Endothelial cell of umbilical vein (primary cell): ENCODE measurements at regions not wholly inside any gene's neighbourhood (a gene's known extent, or its start where the extent isn't known, plus 50 kb on each side); places are given as distances from the start of the nearest gene placed in this dataset.

Experiments
- BruUV-seq: library from RNA; stranded (reverse); fragments of 400-500 nt; replicated peaks from 2 replicates; lab custom pipeline; 2021; lab: Mats Ljungman, UMichigan
- CTCF ChIA-PET: fragments of 300-600, 350-600 bp; sonication (Branson Sonifier 250); formaldehyde crosslinking; loops from one replicate; lab custom pipeline; 2021; ENCODE audit warnings: antibody characterized with exemption, inconsistent platforms; lab: Charles Lee
- POLR2A ChIA-PET: fragments of 300-600, 350-600 bp; sonication (Branson Sonifier 250); formaldehyde crosslinking; loops from one replicate; lab custom pipeline; 2021; ENCODE audit warnings: antibody characterized with exemption, inconsistent platforms; lab: Charles Lee
- DNase-seq: peaks from one replicate; pipeline ENCODE4 v3.0.0-alpha.2; 2011; ENCODE audit warnings: low read depth, low spot score
- FAIRE-seq: peaks from 2 replicates; lab custom pipeline; 2011; peaks lifted over from hg19 to GRCh38; lab: Jason Lieb, UNC
- H2AFZ ChIP-seq: 2 replicates; pipeline ENCODE4 v1.6.0; 2012; ENCODE audit warnings: low read depth, low read length, control low read depth, inconsistent platforms
- H3K27ac ChIP-seq: 2 replicates; pipeline ENCODE4 v1.5.1; 2011; ENCODE audit warnings: low read depth, mild to moderate bottlenecking, control low read depth, low read length, moderate library complexity; ENCODE audit not compliant: insufficient read depth
- H3K27me3 ChIP-seq, 2 experiments: 2 replicates each; pipeline versions ENCODE4 v1.6.0 to v1.6.1; 2011; ENCODE audit warnings: low read length in 2 of 2, mixed read lengths in 1 of 2; ENCODE audit not compliant: control insufficient read depth in 2 of 2, insufficient read depth in 2 of 2
- H3K36me3 ChIP-seq, 2 experiments: 2 replicates in 1 of 2; 3 replicates in 1 of 2; pipeline ENCODE4 v1.5.1; 2011; ENCODE audit warnings: low read length in 2 of 2, mild to moderate bottlenecking in 1 of 2, moderate library complexity in 1 of 2; ENCODE audit not compliant: control insufficient read depth in 2 of 2, insufficient read depth in 2 of 2; ENCODE audit errors: extremely low read depth in 1 of 2
- H3K4me1 ChIP-seq: 3 replicates; pipeline ENCODE4 v1.5.1; 2011; ENCODE audit warnings: mild to moderate bottlenecking, low read length; ENCODE audit not compliant: control insufficient read depth, insufficient read depth; ENCODE audit errors: extremely low read depth
- H3K4me2 ChIP-seq: 2 replicates; pipeline ENCODE4 v1.6.1; 2011; ENCODE audit warnings: low read length, control low read depth, mixed read lengths; ENCODE audit not compliant: insufficient read depth
- H3K4me3 ChIP-seq, 3 experiments: fragments of 200-600 bp in 1 of 3; sonication (generic), shearing (Covaris generic) in 1 of 3; replicated peaks in 1 of 3; 2 replicates each; pipeline ENCODE4 v1.5.1; 2011 to 2016; ENCODE audit warnings: control low read depth in 3 of 3, low read length in 3 of 3, mild to moderate bottlenecking in 2 of 3, inconsistent platforms in 1 of 3, low read depth in 1 of 3, moderate library complexity in 1 of 3; ENCODE audit not compliant: insufficient read depth in 1 of 3
- H3K79me2 ChIP-seq: 2 replicates; pipeline ENCODE4 v1.6.0; 2012; ENCODE audit warnings: low read length, inconsistent platforms; ENCODE audit not compliant: control insufficient read depth, insufficient read depth
- H3K9ac ChIP-seq: replicated peaks from 2 replicates; pipeline ENCODE3; 2011; ENCODE audit warnings: low read length, control low read depth; ENCODE audit not compliant: insufficient read depth; ENCODE audit errors: extremely low read depth
- H3K9me1 ChIP-seq: replicated peaks from 3 replicates; pipeline ENCODE4 v1.6.0; 2011; ENCODE audit warnings: mild to moderate bottlenecking, low read length; ENCODE audit not compliant: control insufficient read depth, insufficient read depth; ENCODE audit errors: extremely low read depth
- H3K9me3 ChIP-seq: replicated peaks from 2 replicates; pipeline ENCODE4 v1.5.1; 2012; ENCODE audit warnings: low read length, inconsistent platforms; ENCODE audit not compliant: control insufficient read depth, insufficient read depth
- H4K20me1 ChIP-seq: replicated peaks from 2 replicates; pipeline ENCODE3; 2011; ENCODE audit warnings: mild to moderate bottlenecking, low read length; ENCODE audit not compliant: control insufficient read depth, insufficient read depth; ENCODE audit errors: extremely low read depth
- EZH2 ChIP-seq: IDR thresholded peaks from 2 replicates; pipeline ENCODE4 v1.6.1; 2012; ENCODE audit warnings: borderline replicate concordance, low read depth, mild to moderate bottlenecking, moderate library complexity, low read length, inconsistent platforms; ENCODE audit not compliant: severe bottlenecking
- FOS ChIP-seq: IDR thresholded peaks from 2 replicates; pipeline ENCODE4 v1.6.1; 2011; ENCODE audit warnings: mild to moderate bottlenecking, low read length, moderate library complexity, borderline replicate concordance; ENCODE audit not compliant: insufficient read depth
- MYC ChIP-seq: IDR thresholded peaks from one replicate; pipeline ENCODE4 v1.6.1; 2011; ENCODE audit warnings: mild to moderate bottlenecking, low read depth, low read length
- POLR2A ChIP-seq: IDR thresholded peaks from 2 replicates; pipeline ENCODE4 v1.6.1; 2012; ENCODE audit warnings: low read depth, mild to moderate bottlenecking, control low read depth, low read length
- POLR2AphosphoS5 ChIP-seq: IDR thresholded peaks from 2 replicates; pipeline ENCODE4 v1.6.1; 2012; ENCODE audit warnings: low read depth, mild to moderate bottlenecking, control low read depth, low read length, moderate library complexity; ENCODE audit not compliant: insufficient read depth
- dilution Hi-C: fragments of 300-500 bp; cut with MboI; formaldehyde crosslinking; loops from one replicate; pipeline ENCODE4 v1.15.0; 2019; ENCODE audit warnings: low sequenced_read_pairs; ENCODE audit not compliant: extremely low pct_ligation_motif_present
- intact Hi-C: fragments of 100-400 bp; cut with micrococcal nuclease; formaldehyde crosslinking; loops from one replicate; pipeline ENCODE4 v1.10.0; 2022
- TF ChIP-seq, protein P1 (sequence below), 2 donors: IDR thresholded peaks; 1 replicate in 1 of 2; 2 replicates in 1 of 2; pipeline ENCODE4 v1.5.1; 2011; ENCODE audit warnings: low read length in 2 of 2, mild to moderate bottlenecking in 2 of 2, moderate library complexity in 2 of 2, control low read depth in 1 of 2, inconsistent platforms in 1 of 2, low read depth in 1 of 2; ENCODE audit not compliant: insufficient read depth in 1 of 2; ENCODE audit errors: extremely low read depth in 1 of 2
- TF ChIP-seq, protein P2 (sequence below): IDR thresholded peaks from 2 replicates; pipeline ENCODE4 v1.6.1; 2011; ENCODE audit not compliant: insufficient read depth, insufficient read length

DNA sequence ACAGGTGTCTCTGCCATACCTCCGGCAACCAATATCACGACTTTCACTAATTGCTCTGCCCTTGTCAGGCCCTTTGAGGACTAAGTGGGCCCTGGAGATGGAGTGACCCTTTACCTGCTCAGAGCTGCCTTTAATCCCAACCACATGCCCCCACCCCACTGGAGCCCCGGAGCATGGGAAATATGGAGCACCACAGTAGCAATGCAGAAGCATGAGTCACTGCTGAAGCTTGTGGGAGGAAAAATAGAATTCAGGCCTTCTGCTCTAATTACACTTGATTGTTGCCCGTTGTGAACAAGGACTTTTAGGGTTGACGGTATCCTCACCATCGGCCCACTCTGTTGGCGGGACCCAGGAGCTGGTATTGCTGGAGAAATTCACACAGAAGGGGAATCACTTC is 52.5 kb upstream of the FRMD4A start:
- no peak for TF ChIP-seq MYC
- ChIA-PET POLR2A (no interaction called here), CTCF (no interaction called here)
- no peak for FAIRE-seq
- Histone ChIP-seq H3K4me1 (no peaks in the 10 kb centered on the region), H3K27me3 (peaks cover 0 to 5% of the 10 kb centered on the region in 2 experiments), H2AFZ (no peak overlapping the region), H3K4me2 (no peak overlapping the region), H3K4me3 (no peak overlapping the region), H3K9ac (no peak overlapping the region), H4K20me1 (no peaks in the 10 kb centered on the region), H3K79me2 (no peaks in the 10 kb centered on the region), H3K36me3 (no peaks in the 10 kb centered on the region), H3K9me1 (no peaks in the 10 kb centered on the region), H3K27ac (no peak overlapping the region), H3K9me3 (no peaks in the 10 kb centered on the region)
- no peak for DNase-seq
- BruUV-seq, result no TSS peak
- dilution Hi-C loops, result no loop called here
- intact Hi-C loops, result no loop called here

DNA sequence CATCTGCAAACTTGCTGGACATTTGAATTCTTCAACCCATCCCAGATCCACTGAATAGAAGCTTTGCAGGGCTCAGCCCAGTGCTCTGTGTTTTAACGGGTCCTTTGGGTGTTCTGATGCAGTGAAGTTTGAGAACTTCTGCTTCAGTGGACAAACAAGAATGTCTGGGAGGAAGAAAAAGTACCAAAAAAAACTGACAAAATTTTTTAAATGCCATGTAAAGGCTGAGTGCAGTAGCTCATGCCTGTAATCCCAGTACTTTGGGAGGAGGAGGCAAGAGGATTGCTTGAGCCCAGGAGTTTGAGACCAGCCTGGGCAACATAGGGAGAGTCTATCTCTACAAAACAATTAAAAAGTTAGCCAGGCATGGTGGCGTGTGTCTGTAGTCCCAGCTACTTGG is 51.8 kb upstream of the FRMD4A start:
- FAIRE-seq (no peak), DNase-seq (no peak)
- Histone ChIP-seq H2AFZ (no peak overlapping the region), H3K4me3 (no peak overlapping the region), H3K27me3 (peaks cover 0 to 5% of the 10 kb centered on the region in 2 experiments), H3K9ac (no peak overlapping the region), H3K4me2 (no peak overlapping the region), H3K9me1 (no peaks in the 10 kb centered on the region), H4K20me1 (no peaks in the 10 kb centered on the region), H3K27ac (no peak overlapping the region), H3K4me1 (no peaks in the 10 kb centered on the region), H3K9me3 (no peaks in the 10 kb centered on the region), H3K79me2 (no peaks in the 10 kb centered on the region), H3K36me3 (no peaks in the 10 kb centered on the region)
- ChIA-PET POLR2A (no interaction called here), CTCF (no interaction called here)
- dilution Hi-C loops (no loop called here), intact Hi-C loops (no loop called here)
- BruUV-seq, result no TSS peak
- TF ChIP-seq FOS, result no peak
- TF ChIP-seq, protein P1, sequence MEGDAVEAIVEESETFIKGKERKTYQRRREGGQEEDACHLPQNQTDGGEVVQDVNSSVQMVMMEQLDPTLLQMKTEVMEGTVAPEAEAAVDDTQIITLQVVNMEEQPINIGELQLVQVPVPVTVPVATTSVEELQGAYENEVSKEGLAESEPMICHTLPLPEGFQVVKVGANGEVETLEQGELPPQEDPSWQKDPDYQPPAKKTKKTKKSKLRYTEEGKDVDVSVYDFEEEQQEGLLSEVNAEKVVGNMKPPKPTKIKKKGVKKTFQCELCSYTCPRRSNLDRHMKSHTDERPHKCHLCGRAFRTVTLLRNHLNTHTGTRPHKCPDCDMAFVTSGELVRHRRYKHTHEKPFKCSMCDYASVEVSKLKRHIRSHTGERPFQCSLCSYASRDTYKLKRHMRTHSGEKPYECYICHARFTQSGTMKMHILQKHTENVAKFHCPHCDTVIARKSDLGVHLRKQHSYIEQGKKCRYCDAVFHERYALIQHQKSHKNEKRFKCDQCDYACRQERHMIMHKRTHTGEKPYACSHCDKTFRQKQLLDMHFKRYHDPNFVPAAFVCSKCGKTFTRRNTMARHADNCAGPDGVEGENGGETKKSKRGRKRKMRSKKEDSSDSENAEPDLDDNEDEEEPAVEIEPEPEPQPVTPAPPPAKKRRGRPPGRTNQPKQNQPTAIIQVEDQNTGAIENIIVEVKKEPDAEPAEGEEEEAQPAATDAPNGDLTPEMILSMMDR (IDR thresholded peaks at IDR 0.05; ENCODE audit: extremely low read depth in 1 of 2, insufficient read depth in 1 of 2, low read depth in 1 of 2, low read length in 2 of 2), result no peak
- TF ChIP-seq MYC, result no peak
- no peak for TF ChIP-seq POLR2A
- TF ChIP-seq, protein P2, sequence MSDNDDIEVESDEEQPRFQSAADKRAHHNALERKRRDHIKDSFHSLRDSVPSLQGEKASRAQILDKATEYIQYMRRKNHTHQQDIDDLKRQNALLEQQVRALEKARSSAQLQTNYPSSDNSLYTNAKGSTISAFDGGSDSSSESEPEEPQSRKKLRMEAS, result no peak
- no peak for TF ChIP-seq EZH2
- no peak for TF ChIP-seq POLR2AphosphoS5
